ENCODE measurements at regions not wholly inside any gene's neighbourhood (a gene's known extent, or its start where the extent isn't known, plus 50 kb on each side); places are given as distances from the start of the nearest gene placed in this dataset.

GRCh38 chr1:14083277-14083676, 383.3 kb downstream of the PRDM2 start:
- no TSS peak for BruUV-seq (replicated peaks)
- Histone ChIP-seq H3K27ac (ENCODE audit: low read depth, low read length, poor library complexity, severe bottlenecking) (no peak overlapping the region), H3K9me3 (ENCODE audit: low read depth, low read length, poor library complexity, severe bottlenecking) (no peaks in the 10 kb centered on the region), H3K27me3 (replicated peaks; ENCODE audit: insufficient read depth, low read depth, low read length, poor library complexity) (no peaks in the 10 kb centered on the region), H3K4me3 (ENCODE audit: low read depth, low read length, poor library complexity, severe bottlenecking) (no peak overlapping the region), H3K4me1 (ENCODE audit: insufficient read depth, low read length, poor library complexity, severe bottlenecking) (no peaks in the 10 kb centered on the region), H3K36me3 (ENCODE audit: insufficient read depth, low read length, poor library complexity, severe bottlenecking) (no peaks in the 10 kb centered on the region)
- DNase-seq (ENCODE audit: low spot score): no peak
- TF ChIP-seq EZH2 (IDR thresholded peaks at IDR 0.05; ENCODE audit: borderline replicate concordance, low read depth, low read length, poor library complexity, severe bottlenecking): no peak
- TF ChIP-seq CTCF (conservative IDR thresholded peaks at IDR 0.05; ENCODE audit: low read depth, low read length): no peak
- CTCF ChIA-PET: no interaction called here
- POLR2A ChIA-PET (ENCODE audit: low non-redundant PET): no interaction called here
- intact Hi-C loops (cut with micrococcal nuclease; ENCODE audit: unreplicated experiment): no loop called here

- CTCF ChIA-PET: no interaction called here
- no peak for DNase-seq (ENCODE audit: low spot score)
- TF ChIP-seq EZH2 (IDR thresholded peaks at IDR 0.05; ENCODE audit: borderline replicate concordance, low read depth, low read length, poor library complexity, severe bottlenecking): no peak
- TF ChIP-seq CTCF (conservative IDR thresholded peaks at IDR 0.05; ENCODE audit: low read depth, low read length): no peak
- Histone ChIP-seq H3K4me1 (ENCODE audit: insufficient read depth, low read length, poor library complexity, severe bottlenecking) (no peaks in the 10 kb centered on the region), H3K4me3 (ENCODE audit: low read depth, low read length, poor library complexity, severe bottlenecking) (no peak overlapping the region), H3K36me3 (ENCODE audit: insufficient read depth, low read length, poor library complexity, severe bottlenecking) (no peaks in the 10 kb centered on the region), H3K9me3 (ENCODE audit: low read depth, low read length, poor library complexity, severe bottlenecking) (no peaks in the 10 kb centered on the region), H3K27me3 (replicated peaks; ENCODE audit: insufficient read depth, low read depth, low read length, poor library complexity) (no peaks in the 10 kb centered on the region), H3K27ac (ENCODE audit: low read depth, low read length, poor library complexity, severe bottlenecking) (no peak overlapping the region)
- no TSS peak for BruUV-seq (replicated peaks)
- intact Hi-C loops (cut with micrococcal nuclease; ENCODE audit: unreplicated experiment): no loop called here
- POLR2A ChIA-PET (ENCODE audit: low non-redundant PET): no interaction called here
Measured at GRCh38 chr1:14083706-14084105, 383.7 kb downstream of the PRDM2 start.

GRCh38 chr1:14090062-14090461, 390.1 kb downstream of the PRDM2 start:
- no peaks in the 10 kb centered on the region for H3K4me1 ChIP-seq (ENCODE audit: insufficient read depth, low read length, poor library complexity, severe bottlenecking)
- TF ChIP-seq CTCF (conservative IDR thresholded peaks at IDR 0.05; ENCODE audit: low read depth, low read length): no peak
- TF ChIP-seq EZH2 (IDR thresholded peaks at IDR 0.05; ENCODE audit: borderline replicate concordance, low read depth, low read length, poor library complexity, severe bottlenecking): no peak
- CTCF ChIA-PET: no interaction called here

More at GRCh38 chr1:14090062-14090461, 390.1 kb downstream of the PRDM2 start:
- POLR2A ChIA-PET (ENCODE audit: low non-redundant PET): interaction anchor here (0.6 kb wide), 1 partner anchor 1233 kb away, joined by 6 read pairs; no protein-coding TSS in a partner anchor
- no peak for DNase-seq (ENCODE audit: low spot score)
- no peak overlapping the region for H3K27ac ChIP-seq (ENCODE audit: low read depth, low read length, poor library complexity, severe bottlenecking)
- peaks cover 7% of the 10 kb centered on the region for H3K9me3 ChIP-seq (ENCODE audit: low read depth, low read length, poor library complexity, severe bottlenecking)
- H3K27me3 ChIP-seq (replicated peaks; ENCODE audit: insufficient read depth, low read depth, low read length, poor library complexity): no peaks in the 10 kb centered on the region
- BruUV-seq (replicated peaks): no TSS peak
- H3K36me3 ChIP-seq (ENCODE audit: insufficient read depth, low read length, poor library complexity, severe bottlenecking): no peaks in the 10 kb centered on the region
- intact Hi-C loops (cut with micrococcal nuclease; ENCODE audit: unreplicated experiment): no loop called here
- H3K4me3 ChIP-seq (ENCODE audit: low read depth, low read length, poor library complexity, severe bottlenecking): no peak overlapping the region

All from A673 (cell line).